ENCODE measurements at regions not wholly inside any gene's neighbourhood (a gene's known extent, or its start where the extent isn't known, plus 50 kb on each side); places are given as distances from the start of the nearest gene placed in this dataset.
"Not testable (repeated sequence)": the region's sequence is repeated elsewhere in the genome, so short reads cannot be mapped to it uniquely, and the experiment has no call there.

GRCh38 chr3:162717074-162717473, 1220.5 kb downstream of the OTOL1 start:
- TF ChIP-seq CTCF, POLR2AphosphoS5, EP300 (IDR thresholded peaks at IDR 0.05): not testable (repeated sequence)

Data from gastroesophageal sphincter (tissue), 3 donors.